HG02885 (cell line): ENCODE measurements at regions not wholly inside any gene's neighbourhood (a gene's known extent, or its start where the extent isn't known, plus 50 kb on each side); places are given as distances from the start of the nearest gene placed in this dataset.
"Not testable (repeated sequence)": the region's sequence is repeated elsewhere in the genome, so short reads cannot be mapped to it uniquely, and the experiment has no call there.

ENCODE experiments used
- ATAC-seq: cut with Tn5 transposase; IDR thresholded peaks from one replicate; pipeline ENCODE4 v1.9.1; 2021; ENCODE audit warnings: mild to moderate bottlenecking; ENCODE audit not compliant: unreplicated experiment, poor library complexity

DNA sequence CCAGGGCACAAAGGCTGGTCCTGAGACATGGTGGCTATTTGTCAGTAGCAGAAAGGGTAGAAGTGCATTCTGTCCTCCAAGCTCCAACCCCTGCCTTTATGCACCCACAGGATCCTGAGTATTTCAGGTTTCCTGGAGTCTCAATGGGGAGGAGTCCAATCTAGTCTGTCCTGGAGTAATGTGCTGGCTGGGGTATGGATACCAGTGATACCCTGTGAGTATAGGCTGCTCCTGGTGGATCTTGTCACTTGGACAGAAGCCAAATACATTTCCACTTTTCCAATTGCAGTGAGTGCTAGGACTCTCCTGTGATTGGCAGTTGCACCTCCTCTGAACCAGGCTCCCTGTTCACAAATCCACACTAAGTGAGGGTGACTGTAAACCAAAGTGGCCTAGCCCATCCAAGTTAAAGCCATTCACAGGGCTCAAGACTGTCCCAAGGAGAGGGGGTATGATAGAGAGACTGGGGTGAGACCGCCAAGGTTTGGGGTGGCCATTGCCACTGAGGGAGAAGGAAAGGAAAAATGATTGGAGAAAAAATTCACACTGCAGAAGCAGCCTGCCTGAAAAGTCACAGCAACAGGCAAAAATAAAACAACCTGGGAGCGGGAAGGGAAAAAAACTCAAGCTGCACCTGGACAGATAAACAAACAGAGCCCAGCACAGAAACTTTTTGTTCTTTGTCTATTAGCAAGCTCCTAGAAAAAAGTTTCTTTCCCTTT, 163.4 kb upstream of the ETV3 start:
- no peak for ATAC-seq

DNA sequence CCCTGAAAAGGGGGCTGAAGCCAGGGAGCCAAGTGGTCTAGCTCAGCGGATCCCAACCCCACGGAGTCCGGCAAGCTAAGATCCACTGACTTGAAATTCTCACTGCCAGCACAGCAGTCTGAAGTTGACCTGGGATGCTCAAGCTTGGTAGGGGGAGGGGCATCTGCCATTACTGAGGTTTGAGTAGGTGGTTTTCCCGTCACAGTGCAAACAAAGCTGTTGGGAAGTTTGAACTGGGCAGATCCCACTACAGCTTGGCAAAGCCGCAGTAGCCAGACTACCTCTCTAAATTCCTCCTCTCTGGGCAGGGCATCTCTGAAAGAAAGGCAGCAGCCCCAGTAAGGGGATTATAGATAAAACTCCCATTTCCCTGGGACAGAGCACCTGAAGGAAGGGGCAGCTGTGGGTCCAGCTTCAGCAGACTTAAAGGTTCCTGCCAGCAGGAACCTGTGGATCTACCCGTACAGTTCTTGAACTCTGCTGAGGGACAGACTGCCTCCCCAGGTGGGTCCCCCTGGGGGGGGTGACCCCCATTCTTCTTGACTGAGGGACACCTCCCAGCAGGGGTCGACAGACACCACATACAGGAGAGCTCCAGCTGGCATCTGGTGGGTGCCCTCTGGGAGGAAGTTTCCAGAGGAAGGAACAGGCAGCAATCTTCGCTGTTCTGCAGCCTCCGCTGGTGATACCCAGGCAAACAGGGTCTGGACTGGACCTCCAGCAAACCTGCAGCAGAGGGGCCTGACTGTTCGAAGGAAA, 156.4 kb upstream of the ETV3 start:
- not testable (repeated sequence) for ATAC-seq

DNA sequence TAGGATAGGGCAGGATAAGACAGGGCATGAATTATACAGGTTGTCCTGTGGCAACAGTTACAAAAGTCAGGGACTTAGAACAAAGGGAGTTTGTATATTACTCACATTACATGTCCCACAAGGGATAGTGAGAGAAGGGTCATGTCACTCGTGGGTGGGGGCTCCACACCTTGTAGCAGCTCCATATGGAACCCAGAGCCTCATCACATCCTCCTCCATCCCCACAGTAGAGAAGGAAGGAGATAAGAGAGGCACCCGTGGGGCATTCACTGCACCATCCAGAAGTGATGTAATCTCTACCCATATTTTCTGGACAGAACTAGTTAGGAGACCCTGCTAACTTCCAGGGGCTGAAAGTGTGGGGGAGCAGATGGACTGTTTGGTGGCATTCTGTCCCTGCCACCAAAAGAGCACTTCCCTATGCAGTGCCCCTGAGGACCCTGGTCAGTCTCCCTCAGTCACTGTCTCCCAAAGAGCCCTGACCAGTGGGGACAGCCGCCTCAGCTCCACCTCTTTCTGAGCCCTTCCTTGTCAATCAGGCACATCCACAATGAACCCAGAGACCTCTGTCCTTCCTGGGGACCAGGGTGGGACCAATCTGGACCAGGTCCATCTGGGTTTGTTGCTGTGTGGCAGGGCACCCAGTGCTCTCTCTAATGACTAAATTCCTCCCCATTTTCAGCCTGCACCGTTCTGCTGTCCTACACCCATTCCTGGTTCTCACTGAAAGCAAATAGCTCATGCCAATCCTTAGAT, 154.8 kb upstream of the ETV3 start:
- no peak for ATAC-seq

DNA sequence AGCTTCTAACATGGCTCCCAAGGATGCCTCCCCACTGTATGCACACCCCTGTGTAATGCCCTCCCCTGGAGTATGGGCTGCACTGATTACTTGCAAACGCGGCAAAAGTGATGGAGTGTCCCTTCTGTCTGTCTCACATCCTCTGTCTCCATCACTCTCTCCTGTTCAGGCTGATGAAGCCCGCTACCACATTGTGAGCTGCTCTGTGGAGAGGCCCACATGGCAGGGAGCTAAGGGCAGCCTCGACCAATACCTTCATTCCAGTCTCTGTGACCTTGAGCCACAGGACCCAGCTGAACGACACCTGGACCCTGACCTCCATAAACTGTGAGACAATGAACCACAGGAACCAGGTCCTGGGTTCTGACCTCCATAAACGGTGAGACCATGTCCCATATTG, 154.1 kb upstream of the ETV3 start:
- ATAC-seq = no peak

DNA sequence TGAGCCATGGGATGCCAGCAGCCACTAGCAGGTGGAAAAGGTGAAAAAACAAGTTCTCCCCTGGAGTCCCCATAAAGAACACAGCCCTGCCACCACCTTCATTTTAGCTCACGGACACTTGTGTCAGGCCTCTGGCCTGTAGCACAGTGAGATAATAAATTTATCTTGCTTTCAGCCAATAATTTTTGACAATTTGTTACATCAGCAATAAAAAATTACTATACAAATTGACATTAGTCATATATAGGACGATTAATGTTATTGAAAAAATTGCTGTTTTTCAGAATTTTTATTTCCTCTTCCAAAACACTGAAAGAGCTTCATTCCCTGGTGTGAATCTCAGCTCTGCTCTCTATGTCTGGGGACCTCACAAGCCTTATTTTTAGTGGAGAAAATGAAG, 152.9 kb upstream of the ETV3 start:
- no peak for ATAC-seq

DNA sequence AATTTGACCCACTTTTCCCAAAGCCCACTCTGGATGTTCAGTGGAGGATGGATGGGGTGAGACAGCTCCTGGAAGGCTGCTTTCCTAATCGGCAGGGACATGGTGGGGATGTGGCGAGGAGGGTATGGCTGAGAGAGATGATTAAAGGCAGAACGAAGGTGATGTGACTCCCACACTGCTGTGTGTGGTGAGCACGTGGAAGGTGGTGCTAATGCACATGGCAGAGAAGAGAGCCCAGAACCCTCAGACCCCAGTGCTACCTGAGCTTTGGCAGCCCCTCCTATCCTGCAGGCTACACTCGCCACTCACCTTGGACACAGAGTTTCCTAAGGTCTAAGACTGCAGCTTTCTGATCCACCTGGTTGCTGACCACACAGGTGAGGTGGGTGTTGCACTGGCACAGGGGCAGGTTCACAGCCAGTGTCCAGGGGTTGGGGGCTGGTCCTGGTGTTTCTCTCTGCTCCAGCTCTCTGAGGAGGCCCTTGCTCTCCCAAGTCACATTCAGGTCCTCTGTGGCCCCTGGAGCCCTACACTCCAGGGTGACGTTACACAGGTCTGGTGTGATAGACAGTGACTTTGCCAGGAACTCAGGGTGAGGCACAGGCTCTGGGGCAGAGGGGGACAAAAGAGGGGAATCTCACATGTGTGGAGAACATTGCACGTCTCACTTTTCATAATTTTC, 151.4 kb upstream of the ETV3 start:
- no peak for ATAC-seq

DNA sequence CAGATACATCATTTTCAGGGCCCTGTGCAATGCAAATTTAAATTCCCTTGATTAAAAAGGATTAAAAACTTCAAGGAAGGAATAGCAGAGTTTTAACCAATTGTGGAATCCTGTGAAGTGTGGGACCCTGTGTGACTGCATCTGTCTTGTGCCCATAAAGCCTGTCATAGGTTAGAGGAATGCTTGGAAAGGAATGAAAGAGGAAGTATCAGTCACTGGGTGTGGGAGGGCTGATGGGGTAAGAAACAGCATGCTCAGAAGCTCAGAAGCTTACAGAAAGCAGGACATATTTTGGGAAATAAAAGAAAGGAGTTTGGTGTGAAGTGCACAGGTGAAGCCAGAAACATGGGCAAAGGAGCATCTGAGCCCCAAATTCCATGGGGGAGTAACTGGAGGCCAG, 150.8 kb upstream of the ETV3 start:
- ATAC-seq = no peak

DNA sequence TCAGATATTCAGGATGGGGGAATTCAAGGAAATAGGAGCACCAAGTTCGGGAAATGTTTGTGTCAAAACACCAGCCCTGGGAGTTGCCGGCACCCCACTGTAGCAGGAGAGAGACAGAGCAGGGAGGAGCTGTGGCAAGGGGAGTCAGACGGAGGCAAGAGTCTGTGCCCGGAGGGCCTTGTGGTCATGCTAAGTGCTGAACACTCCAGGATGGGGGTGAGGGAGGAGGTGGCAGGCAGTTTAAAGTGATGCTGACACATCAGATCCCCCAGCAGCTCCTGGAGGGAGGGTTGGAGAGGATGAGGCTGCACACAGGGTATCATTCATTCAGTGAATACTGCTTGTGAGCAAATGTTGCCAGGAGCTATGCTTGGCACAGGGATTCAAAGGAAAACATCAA, 150.3 kb upstream of the ETV3 start:
- ATAC-seq = no peak

DNA sequence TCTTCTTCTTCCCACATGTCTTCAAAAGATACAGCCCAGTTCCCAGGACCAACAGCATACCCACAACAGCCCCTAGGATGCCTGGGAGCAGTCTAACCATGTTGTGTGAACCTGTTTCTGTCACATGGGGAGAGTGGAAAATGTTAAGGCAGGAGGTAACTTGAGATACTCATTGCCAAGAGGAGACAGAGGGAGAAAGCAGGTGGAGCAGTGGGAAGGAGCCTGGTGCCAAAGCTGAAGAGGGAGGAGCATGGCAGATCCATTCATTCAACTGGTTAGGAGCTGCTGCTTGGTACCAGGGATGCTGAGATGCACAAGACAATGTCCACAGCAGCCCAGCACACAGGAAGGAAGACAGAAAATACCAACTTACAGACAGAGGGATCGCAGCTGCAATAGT, 149.8 kb upstream of the ETV3 start:
- ATAC-seq = no peak

DNA sequence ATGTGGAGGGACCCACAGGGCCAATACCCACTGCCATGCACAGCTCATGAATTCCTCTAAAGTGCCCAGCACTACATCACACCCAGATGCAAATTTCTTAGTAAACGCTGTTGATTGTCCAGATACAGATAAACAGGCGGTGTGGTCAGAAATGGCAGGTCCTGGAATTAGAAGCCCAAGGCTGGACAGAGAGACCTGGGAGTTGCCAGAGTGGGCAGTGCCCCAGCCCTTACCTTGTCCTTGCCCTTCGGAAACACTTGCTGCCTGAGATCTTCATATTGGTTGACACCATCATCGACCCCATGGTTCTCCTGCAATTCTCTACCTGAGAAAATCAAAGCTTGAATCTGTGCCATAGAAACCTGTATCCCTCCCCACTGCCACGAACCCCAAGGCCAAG, 149.3 kb upstream of the ETV3 start:
- ATAC-seq = no peak

DNA sequence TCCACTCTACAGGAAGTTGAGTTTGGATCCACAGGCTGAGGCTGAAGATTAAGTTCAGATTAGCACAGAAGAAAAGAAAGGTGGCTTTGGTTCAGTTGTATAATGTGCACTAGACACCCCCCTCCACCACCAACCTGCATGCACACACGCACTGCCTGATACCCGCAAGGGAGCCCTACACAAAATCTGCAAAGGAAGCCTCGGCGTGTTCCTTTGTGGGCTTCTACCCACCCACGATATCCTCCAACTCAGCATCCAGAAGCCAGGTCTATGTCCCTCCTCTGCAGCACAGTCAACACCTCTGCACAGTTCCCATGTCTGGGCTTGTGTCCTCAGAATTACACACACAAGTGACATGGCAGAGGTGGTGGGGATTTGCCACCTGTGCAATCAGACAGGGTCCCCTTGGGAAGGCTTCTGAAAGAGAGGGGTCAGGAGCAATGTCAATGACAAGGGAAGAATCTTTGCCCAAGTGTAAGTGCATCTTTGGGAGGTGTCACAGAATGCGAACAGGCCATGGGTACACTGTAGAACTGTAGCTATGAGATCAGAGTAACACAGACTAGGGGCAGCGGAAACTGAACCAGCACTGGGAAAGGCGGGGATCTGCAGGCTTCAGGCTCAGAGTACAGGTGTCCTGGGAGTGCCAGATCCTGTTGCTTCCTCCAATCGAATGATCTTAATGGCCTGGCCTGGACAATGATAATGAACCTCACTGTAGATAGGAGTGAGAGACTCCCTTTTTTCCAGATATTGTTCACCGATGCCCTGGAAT, 148.6 kb upstream of the ETV3 start:
- no peak for ATAC-seq

DNA sequence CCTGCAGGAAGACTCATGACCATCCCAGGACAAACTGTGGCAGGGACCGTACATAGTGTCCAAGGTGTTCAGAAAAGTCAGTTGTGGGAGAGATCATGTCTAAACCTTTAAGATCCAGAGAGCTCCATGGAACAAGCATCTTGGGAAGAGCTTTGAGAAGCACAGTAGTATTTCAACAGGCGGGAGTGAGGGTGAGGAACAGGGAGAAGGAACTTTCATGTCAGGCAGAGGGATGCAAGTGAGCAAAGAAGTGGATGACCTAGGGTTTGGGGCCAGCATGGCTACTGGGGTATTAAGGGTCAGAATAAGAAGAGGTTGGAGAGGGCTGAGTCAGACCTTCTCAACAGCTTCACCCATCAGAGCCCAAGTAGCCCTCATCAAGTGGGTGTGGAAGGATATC, 147.9 kb upstream of the ETV3 start:
- no peak for ATAC-seq

DNA sequence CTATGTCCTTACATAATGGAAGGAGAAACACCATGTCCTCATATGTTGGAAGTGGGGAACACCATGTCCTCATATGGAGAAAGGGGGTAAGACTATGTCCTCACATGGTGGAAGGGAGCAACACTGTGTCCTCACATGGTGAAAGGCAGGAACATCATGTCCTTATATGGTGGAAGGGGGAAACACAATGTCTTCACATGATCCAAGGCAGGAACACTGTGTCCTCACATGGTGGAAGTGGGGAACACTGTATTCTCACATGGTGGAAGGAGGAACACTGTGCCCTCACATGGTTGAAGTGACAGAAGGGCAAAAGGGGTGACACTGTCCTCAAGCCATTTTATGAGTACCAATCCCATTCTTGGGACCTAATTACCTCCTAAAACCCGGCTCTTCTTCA, 146.3 kb upstream of the ETV3 start:
- no peak for ATAC-seq

DNA sequence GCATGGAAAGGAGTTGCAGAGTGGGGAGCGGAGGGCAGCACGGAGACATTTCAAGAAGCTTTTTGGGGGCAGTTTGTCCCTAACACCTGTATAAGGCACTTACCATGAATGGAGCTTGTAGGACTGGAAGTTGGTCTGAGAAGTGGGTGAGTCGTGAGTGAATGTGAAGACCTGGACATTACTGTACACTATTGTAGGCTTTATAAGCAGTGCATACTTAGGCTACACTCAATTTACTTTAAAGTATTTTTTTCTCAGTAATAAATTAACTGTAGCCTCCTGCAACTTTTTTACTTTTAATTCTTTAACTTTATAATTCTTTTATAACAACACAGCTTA, 141.6 kb upstream of the ETV3 start:
- ATAC-seq = no peak

DNA sequence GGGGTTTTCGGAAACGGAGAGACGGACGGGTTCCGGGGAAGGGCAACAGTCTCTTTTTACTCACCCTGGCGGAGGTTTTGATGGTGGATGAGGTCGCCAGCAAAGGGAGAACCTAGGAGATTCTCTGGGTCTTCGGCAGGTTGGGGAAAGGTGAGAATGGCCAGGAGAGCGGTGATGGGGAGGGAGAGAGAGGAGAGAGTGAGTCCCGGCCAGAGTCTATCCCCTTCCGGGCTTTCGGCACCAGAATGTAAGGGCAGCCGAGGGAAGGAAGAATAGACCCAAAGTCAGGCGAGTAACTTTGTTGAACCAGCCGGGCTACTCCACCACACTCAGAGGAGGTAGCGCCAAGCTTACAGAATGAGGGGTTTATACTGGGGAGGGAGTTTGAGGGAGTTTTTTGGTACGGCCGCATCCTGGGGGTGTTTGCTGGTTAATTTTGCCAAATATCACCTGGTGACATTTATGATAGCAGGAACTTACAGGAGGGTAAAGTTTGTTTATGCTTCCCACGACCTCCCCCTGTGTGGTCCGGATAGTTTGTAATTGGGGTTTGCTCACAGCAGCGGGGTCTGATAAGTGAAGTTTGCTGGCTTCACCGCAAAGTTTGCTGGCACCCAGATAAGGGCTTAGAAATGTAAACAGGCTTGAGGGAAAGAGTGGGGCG, 141.1 kb upstream of the ETV3 start:
- no peak for ATAC-seq

DNA sequence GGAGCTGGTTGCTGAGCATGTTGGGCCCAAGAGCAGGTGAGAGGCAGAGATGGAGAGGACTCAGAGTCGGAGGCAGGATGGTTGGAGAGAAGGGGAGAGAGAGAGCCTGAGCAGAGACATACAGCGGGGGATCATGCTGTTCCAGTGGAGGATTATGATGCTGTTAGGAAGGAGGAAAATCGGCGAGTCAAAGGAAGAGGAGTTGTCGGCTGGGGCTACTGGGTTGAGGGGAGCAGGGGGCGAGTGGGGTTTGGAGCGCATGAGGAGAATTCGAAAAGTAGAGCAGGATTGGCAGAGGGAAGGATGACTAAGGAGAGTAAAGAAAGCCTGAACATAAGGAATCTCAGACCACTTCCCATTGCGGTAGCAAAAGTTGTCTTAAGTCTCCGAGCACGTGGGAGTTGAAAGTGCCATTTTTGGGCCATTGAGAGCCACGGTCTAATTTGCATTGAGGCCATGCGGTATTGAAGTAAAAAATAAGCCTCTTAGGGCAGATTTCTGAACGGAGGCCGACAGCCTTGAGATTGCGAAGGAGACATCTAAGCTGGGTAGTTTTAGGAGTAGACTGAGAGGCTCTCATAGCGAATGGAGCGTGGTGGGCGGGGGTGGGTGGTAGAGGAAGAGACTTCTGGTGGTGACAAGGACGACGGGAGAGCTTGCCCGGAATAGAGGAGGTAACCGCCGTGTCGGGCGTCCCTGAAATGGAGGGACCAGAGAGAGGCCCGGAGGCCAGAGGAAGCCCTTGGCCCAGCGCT, 140.4 kb upstream of the ETV3 start:
- no peak for ATAC-seq

DNA sequence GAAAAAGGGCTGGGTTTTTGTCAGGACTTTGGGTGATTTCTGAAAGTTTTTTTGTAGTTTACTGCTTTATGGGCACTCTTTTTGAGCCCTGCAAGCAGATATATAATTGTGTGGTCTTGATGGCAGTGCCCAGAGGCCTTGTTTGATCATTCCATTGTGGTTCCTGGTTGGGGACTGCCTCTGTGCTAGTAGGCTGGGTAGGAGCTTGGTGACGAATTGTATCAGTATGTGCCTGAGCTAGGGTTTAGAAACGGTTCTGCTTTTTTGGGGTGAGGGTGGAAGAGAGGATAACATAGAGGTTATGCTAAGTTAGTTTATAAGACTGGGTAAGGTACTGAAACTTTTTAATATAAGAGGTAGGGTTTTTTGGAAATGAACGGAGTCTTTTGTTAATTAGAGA, 139.7 kb upstream of the ETV3 start:
- ATAC-seq = no peak

DNA sequence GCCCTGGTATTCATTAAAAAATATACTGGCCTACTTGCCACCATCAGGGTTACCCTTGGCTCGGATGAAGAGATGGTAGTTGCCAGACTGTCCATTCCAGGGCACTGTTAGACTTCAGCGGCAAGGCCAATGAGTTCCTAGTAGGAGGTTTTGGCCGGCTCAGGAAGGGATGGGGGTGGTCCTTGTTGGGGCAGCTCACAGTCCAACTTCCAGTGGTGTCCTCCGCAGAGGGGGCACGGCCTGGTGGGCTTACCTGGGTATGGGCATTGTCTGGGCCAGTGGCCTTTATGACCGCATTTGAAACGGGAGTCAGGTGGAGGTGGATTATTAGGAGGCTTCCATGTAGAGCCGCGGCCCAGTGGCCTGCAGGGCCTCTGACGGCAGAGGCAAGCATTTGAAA, 139.1 kb upstream of the ETV3 start:
- no peak for ATAC-seq
